ENCODE measurements at regions not wholly inside any gene's neighbourhood (a gene's known extent, or its start where the extent isn't known, plus 50 kb on each side); places are given as distances from the start of the nearest gene placed in this dataset.

DNA sequence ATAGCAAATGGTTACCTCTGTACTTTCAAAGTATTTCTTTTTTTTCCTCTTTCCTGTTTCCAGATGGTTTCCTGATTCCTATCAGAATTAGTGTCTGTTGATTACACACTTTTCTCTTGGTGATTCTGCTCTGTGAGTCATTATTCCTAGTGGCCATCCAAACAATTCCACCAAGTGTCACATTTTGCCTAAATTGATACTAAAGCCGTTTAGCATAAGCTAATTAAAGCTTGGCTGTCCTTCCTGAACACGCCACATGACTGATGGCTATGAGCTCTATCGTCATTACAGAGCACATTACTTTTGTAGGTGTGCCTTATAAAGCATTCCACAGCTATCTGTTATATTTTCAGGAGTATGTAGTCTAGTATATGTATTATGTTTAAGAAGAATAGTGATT is 671.2 kb downstream of the CDH8 start:
- TF ChIP-seq, protein P1, sequence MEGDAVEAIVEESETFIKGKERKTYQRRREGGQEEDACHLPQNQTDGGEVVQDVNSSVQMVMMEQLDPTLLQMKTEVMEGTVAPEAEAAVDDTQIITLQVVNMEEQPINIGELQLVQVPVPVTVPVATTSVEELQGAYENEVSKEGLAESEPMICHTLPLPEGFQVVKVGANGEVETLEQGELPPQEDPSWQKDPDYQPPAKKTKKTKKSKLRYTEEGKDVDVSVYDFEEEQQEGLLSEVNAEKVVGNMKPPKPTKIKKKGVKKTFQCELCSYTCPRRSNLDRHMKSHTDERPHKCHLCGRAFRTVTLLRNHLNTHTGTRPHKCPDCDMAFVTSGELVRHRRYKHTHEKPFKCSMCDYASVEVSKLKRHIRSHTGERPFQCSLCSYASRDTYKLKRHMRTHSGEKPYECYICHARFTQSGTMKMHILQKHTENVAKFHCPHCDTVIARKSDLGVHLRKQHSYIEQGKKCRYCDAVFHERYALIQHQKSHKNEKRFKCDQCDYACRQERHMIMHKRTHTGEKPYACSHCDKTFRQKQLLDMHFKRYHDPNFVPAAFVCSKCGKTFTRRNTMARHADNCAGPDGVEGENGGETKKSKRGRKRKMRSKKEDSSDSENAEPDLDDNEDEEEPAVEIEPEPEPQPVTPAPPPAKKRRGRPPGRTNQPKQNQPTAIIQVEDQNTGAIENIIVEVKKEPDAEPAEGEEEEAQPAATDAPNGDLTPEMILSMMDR (conservative IDR thresholded peaks at IDR 0.05), result no peak
- no peak for TF ChIP-seq ZFX (IDR thresholded peaks at IDR 0.05)
